Upper lobe of left lung (tissue), 6 donors: ENCODE measurements at regions not wholly inside any gene's neighbourhood (a gene's known extent, or its start where the extent isn't known, plus 50 kb on each side); places are given as distances from the start of the nearest gene placed in this dataset.

Experiments used
- ATAC-seq, 2 donors: fragments of 200-7000 bp; cut with Tn5 transposase; one replicate each; pipeline ENCODE4 v1.9.1; 2022; ENCODE audit warnings: mild to moderate bottlenecking in 2 of 2, moderate library complexity in 2 of 2; ENCODE audit not compliant: low FRiP score in 2 of 2
- DNase-seq, 2 donors: peaks; one replicate each; pipeline ENCODE4 v3.0.0-alpha.2; 2019 to 2020
- H3K27ac ChIP-seq, 4 donors: fragments of 200-600 bp; sonication (generic); one replicate each; pipeline ENCODE4 v1.5.1; 2016 to 2019
- H3K27me3 ChIP-seq, 4 donors: fragments of 200-600 bp; sonication (generic); one replicate each; pipeline ENCODE4 v1.5.1; 2017 to 2019
- H3K36me3 ChIP-seq, 4 donors: fragments of 200-600 bp; sonication (generic); one replicate each; pipeline ENCODE4 v1.5.1; 2016 to 2019
- H3K4me1 ChIP-seq, 4 donors: fragments of 200-600 bp; sonication (generic); one replicate each; pipeline ENCODE4 v1.5.1; 2018 to 2019
- H3K4me3 ChIP-seq, 4 donors: fragments of 200-600 bp; sonication (generic); one replicate each; pipeline ENCODE4 v1.5.1; 2017 to 2019; ENCODE audit warnings: mild to moderate bottlenecking in 2 of 4, moderate library complexity in 1 of 4
- H3K9me3 ChIP-seq, 4 donors: fragments of 200-600 bp; sonication (generic); one replicate each; pipeline ENCODE4 v1.5.1; 2018 to 2019
- CTCF ChIP-seq, 6 experiments: fragments of 450-650 bp in 4 of 6; fragments of 200-600 bp in 2 of 6; sonication (generic) in 2 of 6; IDR thresholded peaks; one replicate each; pipeline ENCODE4 v1.5.1; 2016 to 2019; ENCODE audit warnings: antibody characterized with exemption in 6 of 6
- EP300 ChIP-seq, 4 donors: sonication (generic); formaldehyde crosslinking; IDR thresholded peaks; one replicate each; pipeline ENCODE4 v1.5.1; 2017; ENCODE audit warnings: antibody characterized with exemption in 4 of 4, control low read depth in 2 of 4
- POLR2A ChIP-seq, 4 donors: fragments of 450-650 bp; IDR thresholded peaks; one replicate each; pipeline ENCODE4 v1.5.1; 2016 to 2017; ENCODE audit warnings: antibody characterized with exemption in 4 of 4, mild to moderate bottlenecking in 2 of 4
- POLR2AphosphoS5 ChIP-seq, 2 donors: sonication (generic); formaldehyde crosslinking; IDR thresholded peaks; one replicate each; pipeline ENCODE4 v1.5.1; 2017; ENCODE audit warnings: antibody characterized with exemption in 2 of 2
- WGBS, 2 donors: methylation state at CpG; one replicate each; pipeline ENCODE4 v1.1.5; 2017 to 2018; 5-methylcytosine and 5-hydroxymethylcytosine counted together
- donor health status: DM: no; HTN: no; CAD: no; lungs with moderate emphysema.
- donor health status: DM: no; HTN: yes; CAD: no; lungs with severe emphysema.

GRCh38 chr3:18864933-18865731 is 283.2 kb upstream of the KCNH8 start:
- H3K27ac ChIP-seq = no peak overlapping the region
- no peaks in the 10 kb centered on the region for H3K4me1 ChIP-seq
- 63 to 66% methylated on average over 3 of the region's 3 CpGs for WGBS, 2 donors
- TF ChIP-seq POLR2AphosphoS5 (IDR thresholded peaks at IDR 0.05) = no peak
- no peak for TF ChIP-seq EP300 (IDR thresholded peaks at IDR 0.05)
- TF ChIP-seq CTCF (IDR thresholded peaks at IDR 0.05) = no peak
- no peak for TF ChIP-seq POLR2A (IDR thresholded peaks at IDR 0.05)
- no peak for ATAC-seq
- H3K9me3 ChIP-seq = no peaks in the 10 kb centered on the region
- DNase-seq = no peak
- H3K36me3 ChIP-seq = no peaks in the 10 kb centered on the region
- no peaks in the 10 kb centered on the region for H3K27me3 ChIP-seq
- no peak overlapping the region for H3K4me3 ChIP-seq

GRCh38 chr3:18862077-18862476 is 286.2 kb upstream of the KCNH8 start:
- TF ChIP-seq CTCF (IDR thresholded peaks at IDR 0.05) (no peak), EP300 (IDR thresholded peaks at IDR 0.05) (no peak), POLR2A (IDR thresholded peaks at IDR 0.05) (no peak), POLR2AphosphoS5 (IDR thresholded peaks at IDR 0.05) (no peak)
- Histone ChIP-seq H3K36me3 (no peaks in the 10 kb centered on the region), H3K27me3 (no peaks in the 10 kb centered on the region), H3K27ac (no peak overlapping the region), H3K4me3 (no peak overlapping the region), H3K9me3 (no peaks in the 10 kb centered on the region), H3K4me1 (no peaks in the 10 kb centered on the region)
- ATAC-seq (no peak), DNase-seq (no peak)
- 93 to 99% methylated on average over 2 of the region's 2 CpGs for WGBS, 2 donors

DNA sequence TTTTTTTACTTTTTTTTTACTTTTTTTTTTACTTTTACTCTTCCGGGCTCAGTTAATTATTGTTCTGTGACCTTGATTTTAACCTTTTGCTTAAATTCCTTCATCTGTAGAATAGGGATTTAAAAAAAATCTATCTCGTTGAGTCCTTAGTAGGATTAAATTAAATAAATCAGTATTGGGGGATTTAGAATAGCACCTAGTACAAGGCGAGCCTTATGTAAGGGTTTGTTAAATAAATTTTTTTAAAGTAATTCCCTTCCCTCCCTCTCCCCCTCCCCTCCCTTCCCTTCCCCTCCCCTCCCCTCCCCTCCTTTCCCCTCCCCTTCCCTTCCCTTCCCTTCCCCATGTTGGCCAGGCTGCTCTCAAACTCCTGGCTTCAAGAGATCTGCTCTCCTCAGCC is 287.2 kb upstream of the KCNH8 start:
- no peak for DNase-seq
- TF ChIP-seq CTCF (IDR thresholded peaks at IDR 0.05) (no peak), POLR2AphosphoS5 (IDR thresholded peaks at IDR 0.05) (no peak), EP300 (IDR thresholded peaks at IDR 0.05) (no peak), POLR2A (IDR thresholded peaks at IDR 0.05) (no peak)
- Histone ChIP-seq H3K27ac (no peak overlapping the region), H3K9me3 (no peaks in the 10 kb centered on the region), H3K27me3 (no peaks in the 10 kb centered on the region), H3K4me1 (no peaks in the 10 kb centered on the region), H3K4me3 (no peak overlapping the region), H3K36me3 (no peaks in the 10 kb centered on the region)
- no peak for ATAC-seq
- 76 to 81% methylated on average over 3 of the region's 3 CpGs for WGBS, 2 donors

DNA sequence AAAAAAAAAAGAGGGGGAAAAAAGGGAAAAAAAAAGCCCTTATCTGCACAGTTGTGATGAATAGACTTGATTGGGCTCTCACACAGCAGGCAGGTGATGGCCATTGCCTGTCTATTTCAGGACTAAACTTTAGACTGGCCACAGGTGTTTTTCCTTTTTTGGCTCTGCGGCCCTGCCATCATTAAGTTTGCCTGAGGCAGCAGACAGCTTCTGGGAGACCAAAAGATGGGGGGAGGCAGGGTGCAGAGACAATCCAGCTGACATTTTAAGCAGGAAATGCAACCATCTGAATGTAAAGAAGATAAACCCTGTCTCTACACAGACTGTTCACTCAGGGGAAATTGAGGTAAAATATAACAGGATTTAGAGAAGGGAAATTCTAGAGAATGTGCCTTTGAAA is 295.0 kb upstream of the KCNH8 start:
- WGBS, 2 donors = 58 to 75% methylated on average over 1 of the region's 1 CpG

More for the DNA sequence above, 295.0 kb upstream of the KCNH8 start:
- no peaks in the 10 kb centered on the region for H3K9me3 ChIP-seq
- no peaks in the 10 kb centered on the region for H3K27me3 ChIP-seq
- no peaks in the 10 kb centered on the region for H3K4me1 ChIP-seq
- no peaks in the 10 kb centered on the region for H3K36me3 ChIP-seq
- H3K4me3 ChIP-seq = no peak overlapping the region
- ATAC-seq (no peak), DNase-seq (no peak)
- no peak overlapping the region for H3K27ac ChIP-seq
- no peak for TF ChIP-seq CTCF (IDR thresholded peaks at IDR 0.05)
- TF ChIP-seq POLR2AphosphoS5 (IDR thresholded peaks at IDR 0.05) = no peak
- TF ChIP-seq POLR2A (IDR thresholded peaks at IDR 0.05) = no peak
- no peak for TF ChIP-seq EP300 (IDR thresholded peaks at IDR 0.05)
